ENCODE measurements at regions not wholly inside any gene's neighbourhood (a gene's known extent, or its start where the extent isn't known, plus 50 kb on each side); places are given as distances from the start of the nearest gene placed in this dataset.

- no peak for DNase-seq
Measured at GRCh38 chr10:126787201-126787600, 116.7 kb upstream of the C10orf90 start.

GRCh38 chr10:126795318-126795717 is 109.9 kb upstream of the DOCK1 start:
- no peak for DNase-seq

GRCh38 chr10:126798649-126799048 is 106.6 kb upstream of the DOCK1 start:
- DNase-seq, result no peak

GRCh38 chr10:126803394-126803793 is 101.8 kb upstream of the DOCK1 start:
- no peak for DNase-seq

GRCh38 chr10:126804396-126804795 is 100.8 kb upstream of the DOCK1 start:
- no peak for DNase-seq

- DNase-seq, result no peak
Measured at GRCh38 chr10:126806498-126806897, 98.7 kb upstream of the DOCK1 start.

- no peak for DNase-seq
Measured at GRCh38 chr10:126806991-126807702, 98.1 kb upstream of the DOCK1 start.

GRCh38 chr10:126808103-126808502 is 97.1 kb upstream of the DOCK1 start:
- DNase-seq, result no peak

- DNase-seq, result no peak
Measured at GRCh38 chr10:126813432-126813831, 91.8 kb upstream of the DOCK1 start.

- no peak for DNase-seq
Measured at GRCh38 chr10:126833542-126833941, 71.7 kb upstream of the DOCK1 start.

- no peak for DNase-seq
Measured at GRCh38 chr10:126836009-126836408, 69.2 kb upstream of the DOCK1 start.

- no peak for DNase-seq
Measured at GRCh38 chr10:126838316-126838715, 66.9 kb upstream of the DOCK1 start.

GRCh38 chr10:126839094-126839761 is 66.0 kb upstream of the DOCK1 start:
- no peak for DNase-seq

GRCh38 chr10:126840576-126841135 is 64.6 kb upstream of the DOCK1 start:
- no peak for DNase-seq

- no peak for DNase-seq
Measured at GRCh38 chr10:126841341-126841895, 63.8 kb upstream of the DOCK1 start.

- DNase-seq, result no peak
Measured at GRCh38 chr10:126842356-126842755, 62.9 kb upstream of the DOCK1 start.

GRCh38 chr10:126842836-126843235 is 62.4 kb upstream of the DOCK1 start:
- no peak for DNase-seq

- DNase-seq, result no peak
Measured at GRCh38 chr10:126843299-126843934, 61.8 kb upstream of the DOCK1 start.

- DNase-seq, result no peak
Measured at GRCh38 chr10:126844406-126844805, 60.8 kb upstream of the DOCK1 start.

GRCh38 chr10:126846469-126846868 is 58.8 kb upstream of the DOCK1 start:
- DNase-seq, result no peak

GRCh38 chr10:126846959-126847358 is 58.3 kb upstream of the DOCK1 start:
- DNase-seq, result no peak

GRCh38 chr10:126847666-126848065 is 57.6 kb upstream of the DOCK1 start:
- no peak for DNase-seq

GRCh38 chr10:126849646-126850045 is 55.6 kb upstream of the DOCK1 start:
- no peak for DNase-seq
